DND-41 (cell line): ENCODE measurements at regions not wholly inside any gene's neighbourhood (a gene's known extent, or its start where the extent isn't known, plus 50 kb on each side); places are given as distances from the start of the nearest gene placed in this dataset.

Source experiments
- EZH2 ChIP-seq: IDR thresholded peaks from 3 replicates; pipeline ENCODE4 v1.6.1; 2012; ENCODE audit warnings: borderline replicate concordance, low read depth, mild to moderate bottlenecking, moderate library complexity, low read length, inconsistent platforms; ENCODE audit not compliant: severe bottlenecking
- TF ChIP-seq, protein P1 (sequence below): IDR thresholded peaks from 2 replicates; pipeline ENCODE4 v1.5.1; 2012; ENCODE audit warnings: borderline replicate concordance, low read length, moderate library complexity, mild to moderate bottlenecking; ENCODE audit not compliant: poor library complexity, severe bottlenecking; ENCODE audit errors: extremely low read depth

DNA sequence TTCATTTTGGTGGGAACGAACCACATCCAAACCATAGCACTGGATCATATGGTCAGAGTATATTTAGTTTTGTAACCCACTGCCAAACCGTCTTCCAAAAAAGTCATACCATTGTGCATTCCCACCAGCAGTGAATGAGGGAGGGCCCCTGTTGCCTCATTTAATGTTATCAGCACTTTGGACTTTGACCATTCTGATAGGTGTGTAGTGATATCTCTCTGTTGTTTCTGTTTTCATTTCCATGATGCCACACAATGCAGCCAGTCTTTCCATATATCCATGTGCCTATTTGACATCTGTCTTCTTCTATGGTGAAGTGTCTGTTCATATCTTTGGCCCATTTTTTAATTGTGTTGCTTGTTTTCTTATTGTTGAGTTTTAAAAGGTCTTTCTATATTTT, 105.0 kb upstream of the PPP2R2D start:
- TF ChIP-seq, protein P1, sequence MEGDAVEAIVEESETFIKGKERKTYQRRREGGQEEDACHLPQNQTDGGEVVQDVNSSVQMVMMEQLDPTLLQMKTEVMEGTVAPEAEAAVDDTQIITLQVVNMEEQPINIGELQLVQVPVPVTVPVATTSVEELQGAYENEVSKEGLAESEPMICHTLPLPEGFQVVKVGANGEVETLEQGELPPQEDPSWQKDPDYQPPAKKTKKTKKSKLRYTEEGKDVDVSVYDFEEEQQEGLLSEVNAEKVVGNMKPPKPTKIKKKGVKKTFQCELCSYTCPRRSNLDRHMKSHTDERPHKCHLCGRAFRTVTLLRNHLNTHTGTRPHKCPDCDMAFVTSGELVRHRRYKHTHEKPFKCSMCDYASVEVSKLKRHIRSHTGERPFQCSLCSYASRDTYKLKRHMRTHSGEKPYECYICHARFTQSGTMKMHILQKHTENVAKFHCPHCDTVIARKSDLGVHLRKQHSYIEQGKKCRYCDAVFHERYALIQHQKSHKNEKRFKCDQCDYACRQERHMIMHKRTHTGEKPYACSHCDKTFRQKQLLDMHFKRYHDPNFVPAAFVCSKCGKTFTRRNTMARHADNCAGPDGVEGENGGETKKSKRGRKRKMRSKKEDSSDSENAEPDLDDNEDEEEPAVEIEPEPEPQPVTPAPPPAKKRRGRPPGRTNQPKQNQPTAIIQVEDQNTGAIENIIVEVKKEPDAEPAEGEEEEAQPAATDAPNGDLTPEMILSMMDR = no peak
- TF ChIP-seq EZH2 = no peak
